ENCODE measurements at regions not wholly inside any gene's neighbourhood (a gene's known extent, or its start where the extent isn't known, plus 50 kb on each side); places are given as distances from the start of the nearest gene placed in this dataset.
"Not testable (repeated sequence)": the region's sequence is repeated elsewhere in the genome, so short reads cannot be mapped to it uniquely, and the experiment has no call there.

DNA sequence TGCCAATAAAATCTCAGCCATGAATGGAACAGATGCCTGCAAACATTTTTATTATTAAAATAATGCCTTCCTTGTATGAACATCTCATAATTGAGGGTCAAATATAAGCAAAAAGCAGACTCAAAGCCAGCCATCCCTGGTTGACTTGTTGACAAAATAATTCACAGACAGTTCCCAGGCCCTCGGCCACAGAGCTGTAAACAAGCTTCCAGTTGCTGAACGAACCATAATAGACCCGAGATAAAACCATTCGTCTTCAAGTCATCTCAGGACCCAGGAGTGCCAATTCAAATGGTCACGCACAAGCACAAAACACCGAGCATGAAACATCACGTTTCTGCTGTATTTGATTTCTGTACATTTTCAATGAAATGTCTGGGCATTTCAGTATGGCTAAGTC, 113.3 kb upstream of the CDYL start:
- Histone ChIP-seq H3K9me3 (replicated peaks in 1 of 11) (no peaks in the 10 kb centered on the region), H3K27ac (no peak overlapping the region), H3K4me1 (peaks cover 0 to 5% (median 0%) of the 10 kb centered on the region in 10 experiments; a peak in 1 of 20 replicates), H3K4me3 (no peak overlapping the region), H4K20me1 (no peaks in the 10 kb centered on the region), H3K4me2 (no peak overlapping the region), H3K27me3 (no peaks in the 10 kb centered on the region), H3K9ac (no peak overlapping the region), H3K36me3 (no peaks in the 10 kb centered on the region)
- no peak for TF ChIP-seq Cebpa-rat (IDR thresholded peaks at IDR 0.05)

DNA sequence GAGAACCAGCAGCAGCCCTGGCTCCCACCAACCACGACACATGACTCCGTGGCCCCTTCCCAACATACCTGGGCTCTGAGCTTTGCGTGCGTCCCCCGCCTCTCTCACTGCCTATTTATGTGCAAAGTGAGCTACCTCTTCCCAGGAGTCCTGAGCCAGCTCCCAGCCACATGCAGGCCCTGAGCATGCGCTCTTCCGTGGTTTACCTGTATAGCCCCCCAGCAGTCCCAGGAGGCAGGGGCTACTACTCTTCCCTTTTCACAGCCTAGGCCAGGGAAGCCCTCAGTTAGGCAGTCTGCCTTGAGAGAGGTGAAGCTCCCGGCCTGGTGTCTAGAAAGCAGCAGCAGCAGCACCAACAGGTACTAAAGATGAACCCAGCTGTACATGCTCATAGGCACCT, 114.8 kb upstream of the CDYL start:
- H3K9me3 ChIP-seq (replicated peaks in 1 of 11), result no peaks in the 10 kb centered on the region
- TF ChIP-seq Cebpa-rat (IDR thresholded peaks at IDR 0.05), result no peak
- H3K4me2 ChIP-seq, result no peak overlapping the region
- H4K20me1 ChIP-seq, result no peaks in the 10 kb centered on the region
- no peaks in the 10 kb centered on the region for H3K27me3 ChIP-seq
- no peak overlapping the region for H3K4me3 ChIP-seq
- H3K9ac ChIP-seq, result no peak overlapping the region
- no peaks in the 10 kb centered on the region for H3K4me1 ChIP-seq
- H3K36me3 ChIP-seq, result no peaks in the 10 kb centered on the region
- no peak overlapping the region for H3K27ac ChIP-seq

DNA sequence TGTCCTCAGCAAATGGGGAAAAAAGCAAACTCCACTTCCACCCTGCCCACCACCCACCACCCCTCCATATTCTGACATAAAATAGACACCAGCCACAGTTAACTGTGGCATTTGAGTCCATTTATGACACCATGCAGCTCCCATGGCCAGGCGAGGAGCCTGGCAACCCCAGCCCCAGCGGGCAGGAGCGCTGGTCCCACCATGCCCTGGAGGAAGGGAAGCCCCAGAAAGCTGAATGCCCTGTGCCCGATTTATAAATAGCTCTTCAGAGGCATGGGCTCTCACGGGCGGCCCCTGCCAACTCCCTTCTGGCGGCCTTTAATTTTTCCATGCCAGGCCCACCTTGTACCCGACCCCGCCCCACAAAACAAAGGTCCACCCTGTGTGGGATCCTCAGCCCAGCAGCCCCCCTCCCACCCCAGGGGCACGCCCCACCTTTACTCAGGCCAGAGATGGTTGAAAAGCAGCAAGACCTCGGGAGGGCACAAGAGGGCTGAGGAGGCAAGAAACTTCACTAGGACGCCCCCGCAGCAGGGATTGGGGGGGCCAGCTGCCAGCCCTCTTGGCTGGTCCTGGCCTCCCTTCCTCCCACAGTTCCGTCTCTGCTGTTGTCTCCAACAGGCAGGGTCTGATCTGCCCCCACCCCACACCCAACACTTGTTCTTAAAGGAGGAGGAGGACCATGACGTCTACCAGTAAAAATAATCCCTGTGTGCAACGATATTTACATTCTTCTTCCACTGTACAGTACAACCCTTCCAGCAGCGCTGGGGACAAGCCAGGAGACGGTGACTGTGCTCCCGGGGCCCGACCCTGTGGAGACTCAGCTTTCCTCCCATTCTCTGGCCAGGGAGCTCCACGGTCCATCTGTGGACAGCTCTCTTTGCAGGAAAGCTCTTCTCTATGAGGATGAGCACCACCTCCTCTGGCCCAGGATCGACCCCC, 115.6 kb upstream of the CDYL start:
- no peak overlapping the region for H3K9ac ChIP-seq
- no peak overlapping the region for H3K4me2 ChIP-seq
- no peaks in the 10 kb centered on the region for H3K27me3 ChIP-seq
- H3K27ac ChIP-seq, result no peak overlapping the region
- no peaks in the 10 kb centered on the region for H3K4me1 ChIP-seq
- H4K20me1 ChIP-seq, result no peaks in the 10 kb centered on the region
- no peaks in the 10 kb centered on the region for H3K9me3 ChIP-seq (replicated peaks in 1 of 11)
- no peak for TF ChIP-seq Cebpa-rat (IDR thresholded peaks at IDR 0.05)
- H3K4me3 ChIP-seq, result no peak overlapping the region
- no peaks in the 10 kb centered on the region for H3K36me3 ChIP-seq

DNA sequence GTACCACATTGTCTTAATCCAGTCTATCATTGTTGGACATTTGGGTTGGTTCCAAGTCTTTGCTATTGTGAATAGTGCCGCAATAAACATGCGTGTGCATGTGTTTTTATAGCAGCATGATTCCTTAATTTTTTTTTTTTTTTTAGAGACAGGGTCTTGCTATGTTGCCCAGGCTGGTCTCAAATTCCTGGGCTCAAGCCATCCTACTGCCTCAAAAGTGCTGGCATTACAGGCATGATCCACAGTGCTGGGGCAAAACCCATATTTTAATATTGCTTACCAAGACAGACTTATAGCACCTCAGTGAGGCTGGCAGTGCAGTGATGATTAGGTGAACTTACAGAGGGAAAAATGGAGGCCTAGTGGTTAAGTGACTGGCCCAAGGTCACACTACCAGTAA, 116.5 kb upstream of the CDYL start:
- H3K9me3 ChIP-seq (replicated peaks in 1 of 11); H3K27me3 ChIP-seq; H3K4me3 ChIP-seq; H3K9ac ChIP-seq; H3K4me1 ChIP-seq; H4K20me1 ChIP-seq; H3K27ac ChIP-seq; H3K4me2 ChIP-seq; H3K36me3 ChIP-seq: not testable (repeated sequence)

DNA sequence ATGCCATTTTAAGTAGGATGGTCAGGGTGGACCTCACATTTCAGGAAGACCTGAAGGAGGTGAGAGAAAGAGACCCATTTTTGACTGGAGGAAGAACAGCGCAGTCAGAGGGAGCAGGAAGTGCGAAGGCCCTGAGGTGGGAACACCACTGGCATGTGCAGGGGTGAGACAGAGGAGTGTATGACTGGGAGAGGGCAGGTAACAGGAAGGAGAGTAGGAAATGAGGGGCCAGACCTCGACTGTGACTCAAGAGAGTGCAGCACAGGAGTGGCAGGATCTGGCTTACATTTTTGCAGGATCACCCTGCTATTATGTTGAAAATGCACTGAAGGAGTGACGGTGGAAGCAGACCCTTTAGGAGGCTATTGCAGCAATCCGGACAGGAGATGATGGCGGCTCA, 117.7 kb upstream of the CDYL start:
- Histone ChIP-seq H3K9ac (no peak overlapping the region), H3K27ac (no peak overlapping the region), H3K4me3 (no peak overlapping the region), H3K27me3 (no peaks in the 10 kb centered on the region), H3K9me3 (replicated peaks in 1 of 11) (no peaks in the 10 kb centered on the region), H3K4me2 (no peak overlapping the region), H4K20me1 (no peaks in the 10 kb centered on the region), H3K36me3 (no peaks in the 10 kb centered on the region), H3K4me1 (no peaks in the 10 kb centered on the region)
- TF ChIP-seq Cebpa-rat (IDR thresholded peaks at IDR 0.05), result no peak

DNA sequence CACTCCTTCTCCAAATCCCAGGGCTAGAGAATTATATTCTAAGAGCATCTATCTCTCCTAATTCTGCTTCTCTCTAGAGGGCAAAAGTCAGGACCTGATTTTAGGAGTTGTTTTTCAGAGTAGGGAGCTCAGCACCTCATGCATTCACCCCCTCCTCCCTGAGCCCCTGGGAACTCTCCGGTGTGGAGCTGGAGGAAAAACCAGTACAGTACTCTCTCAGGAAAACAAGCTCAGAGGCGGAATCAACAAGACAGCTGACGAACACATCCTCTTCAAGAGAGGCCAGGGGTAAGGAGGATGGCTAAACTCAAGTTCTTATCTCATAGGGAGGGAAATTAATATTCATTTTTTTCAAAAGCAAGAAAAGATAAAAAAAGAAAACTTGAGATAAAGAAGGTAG, 120.1 kb upstream of the CDYL start:
- H3K4me1 ChIP-seq, result no peaks in the 10 kb centered on the region
- no peak for TF ChIP-seq Cebpa-rat (IDR thresholded peaks at IDR 0.05)
- H3K4me2 ChIP-seq, result no peak overlapping the region

DNA sequence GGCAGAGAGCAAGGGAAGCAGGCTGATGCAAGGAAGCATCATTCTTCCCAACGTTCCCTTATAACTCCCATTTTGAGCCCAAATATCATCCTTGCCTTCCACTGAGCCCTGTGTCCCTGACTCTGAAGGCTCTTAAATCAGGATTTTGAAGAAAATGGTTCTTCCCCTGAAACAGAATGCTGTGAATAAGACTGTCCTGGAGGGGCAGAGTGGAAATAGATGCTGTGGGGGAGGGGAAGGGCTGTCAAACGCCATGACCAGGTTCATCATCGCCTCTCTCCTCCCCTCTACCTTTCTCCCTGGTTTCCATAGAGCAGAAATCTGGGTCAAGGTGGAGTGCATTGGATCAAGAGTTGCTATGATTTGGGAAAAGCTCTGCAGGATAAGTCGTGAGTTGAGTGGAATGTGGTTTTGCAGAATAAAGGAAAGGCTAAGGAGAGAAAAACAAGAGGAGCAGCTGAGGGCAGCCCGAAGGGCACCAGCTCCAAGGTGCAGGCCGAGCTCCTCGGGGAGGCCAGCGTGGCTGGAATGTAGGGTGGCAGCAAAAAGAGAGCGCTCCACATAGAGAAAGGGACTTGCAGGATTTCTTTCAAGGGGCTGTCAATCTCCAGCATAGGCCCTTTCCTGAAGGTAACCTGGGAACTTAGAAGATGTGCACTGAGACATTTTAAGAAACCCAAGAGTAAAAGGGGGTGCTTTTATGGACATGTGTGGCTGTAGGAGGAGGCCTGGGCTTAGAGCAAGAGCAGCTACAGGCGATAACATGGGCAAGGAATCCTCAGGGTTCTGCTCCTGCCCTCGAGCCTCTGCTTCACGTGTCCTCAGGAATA, 120.8 kb upstream of the CDYL start:
- no peak overlapping the region for H3K4me3 ChIP-seq
- H3K9ac ChIP-seq, result no peak overlapping the region
- H3K9me3 ChIP-seq (replicated peaks in 1 of 11), result peaks cover 5 to 20% (median 11%) of the 10 kb centered on the region in 11 experiments; a peak in 14 of 22 replicates
- no peaks in the 10 kb centered on the region for H3K36me3 ChIP-seq
- TF ChIP-seq Cebpa-rat (IDR thresholded peaks at IDR 0.05), result no peak
- H3K27ac ChIP-seq, result no peak overlapping the region
- no peak overlapping the region for H3K4me2 ChIP-seq
- no peaks in the 10 kb centered on the region for H3K27me3 ChIP-seq
- H3K4me1 ChIP-seq, result no peaks in the 10 kb centered on the region
- H4K20me1 ChIP-seq, result no peaks in the 10 kb centered on the region

More for the DNA sequence above, 120.1 kb upstream of the CDYL start:
- no peak overlapping the region for H3K4me3 ChIP-seq
- H3K36me3 ChIP-seq, result no peaks in the 10 kb centered on the region
- H3K9me3 ChIP-seq (replicated peaks in 1 of 11), result peaks cover 5 to 20% (median 11%) of the 10 kb centered on the region in 11 experiments; a peak in 14 of 22 replicates
- H3K27ac ChIP-seq, result no peak overlapping the region
- no peaks in the 10 kb centered on the region for H4K20me1 ChIP-seq
- H3K9ac ChIP-seq, result no peak overlapping the region
- H3K27me3 ChIP-seq, result no peaks in the 10 kb centered on the region

DNA sequence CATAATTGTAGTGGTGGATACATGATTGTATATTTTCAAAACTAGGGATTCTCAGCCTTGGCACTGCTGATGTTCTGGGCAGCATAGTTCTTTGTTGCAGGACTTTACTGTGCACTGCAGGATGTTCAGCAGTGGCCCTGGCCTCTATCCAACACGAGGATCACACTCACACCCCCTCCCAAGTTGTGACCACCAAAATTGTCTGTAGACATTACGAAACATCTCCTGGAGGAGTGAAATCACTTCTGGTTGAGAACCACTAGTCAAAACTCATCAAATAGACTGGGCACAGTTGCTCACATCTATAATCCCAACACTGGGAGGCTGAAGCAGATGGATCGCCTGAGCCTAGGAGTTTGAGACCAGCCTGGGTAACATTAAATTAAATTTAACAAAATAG, 123.1 kb upstream of the CDYL start:
- Histone ChIP-seq H3K36me3 (no peaks in the 10 kb centered on the region), H3K27me3 (no peaks in the 10 kb centered on the region), H3K9ac (no peak overlapping the region), H3K27ac (no peak overlapping the region), H3K4me1 (no peaks in the 10 kb centered on the region; a peak in 1 of 20 replicates), H3K4me3 (no peak overlapping the region), H3K4me2 (no peak overlapping the region), H3K9me3 (replicated peaks in 1 of 11) (peaks cover 5 to 20% (median 11%) of the 10 kb centered on the region in 11 experiments; a peak in 14 of 22 replicates), H4K20me1 (no peaks in the 10 kb centered on the region)
- TF ChIP-seq Cebpa-rat (IDR thresholded peaks at IDR 0.05), result peak in 2 of 11 experiments; percentile 25 to 55; a peak in 4 of 22 replicates

DNA sequence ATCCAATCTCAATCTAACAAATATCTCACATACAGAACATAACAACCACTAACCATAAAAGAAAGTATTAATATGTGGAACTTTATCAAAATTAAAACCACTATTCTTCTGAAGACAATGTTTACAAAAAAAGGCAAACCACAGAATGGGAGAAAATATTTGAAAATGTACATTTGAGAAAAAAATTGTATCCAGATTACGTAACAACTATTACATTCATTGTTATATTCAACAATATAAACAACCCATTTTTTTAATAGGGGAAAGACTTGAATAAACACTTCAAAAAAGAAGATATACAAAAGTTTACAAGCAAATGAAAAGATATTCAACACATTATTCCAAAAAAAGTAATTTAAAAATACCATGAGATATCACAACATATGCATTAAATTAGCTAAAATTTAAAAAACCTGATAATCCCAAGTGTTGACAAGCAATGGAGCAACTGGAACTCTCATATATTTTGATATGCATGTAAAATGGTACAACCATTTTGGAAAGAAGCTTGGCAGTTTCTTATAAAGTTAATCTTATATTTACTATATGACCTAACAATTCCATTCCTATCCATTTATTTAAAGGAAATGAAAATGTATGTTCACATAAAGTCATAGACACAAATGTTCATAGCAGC, 124.3 kb upstream of the CDYL start:
- Histone ChIP-seq H4K20me1 (no peaks in the 10 kb centered on the region), H3K9me3 (replicated peaks in 1 of 11) (peaks cover 5 to 20% (median 11%) of the 10 kb centered on the region in 11 experiments; a peak in 14 of 22 replicates), H3K27me3 (0 out of 22 replicates have a peak, but pooled peaks cover 0 to 4% (median 0%) of the 10 kb centered on the region in 11 experiments), H3K36me3 (no peaks in the 10 kb centered on the region), H3K4me1 (peaks cover 5 to 9% (median 8%) of the 10 kb centered on the region in 10 experiments; a peak in 18 of 20 replicates), H3K4me3 (no peak overlapping the region), H3K9ac (no peak overlapping the region), H3K27ac (no peak overlapping the region), H3K4me2 (no peak overlapping the region)
- TF ChIP-seq Cebpa-rat (IDR thresholded peaks at IDR 0.05), result no peak

Data from BLaER1 treated with 17β-estradiol and CSF1 and Interleukin-3, amounts not matched to agents 10 nM and 100 nM (cell line).